ENCODE measurements at regions not wholly inside any gene's neighbourhood (a gene's known extent, or its start where the extent isn't known, plus 50 kb on each side); places are given as distances from the start of the nearest gene placed in this dataset.

GRCh38 chr17:52737071-52737470, 578.6 kb upstream of the CA10 start:
- Mint-ChIP-seq H3K36me3 (ENCODE audit: low read depth) (no peaks in the 10 kb centered on the region), H3K27ac (ENCODE audit: unreplicated experiment) (no peak overlapping the region), H3K4me3 (ENCODE audit: unreplicated experiment) (no peak overlapping the region), H3K4me1 (ENCODE audit: low read depth) (no peaks in the 10 kb centered on the region), H3K27me3 (ENCODE audit: low read depth) (no peaks in the 10 kb centered on the region), H3K9me3 (ENCODE audit: low read depth) (no peaks in the 10 kb centered on the region)
- TF ChIP-seq CTCF (IDR thresholded peaks at IDR 0.05), result no peak
- DNase-seq (ENCODE audit: low spot score), result no peak

GRCh38 chr17:52732841-52733240, 574.3 kb upstream of the CA10 start:
- TF ChIP-seq CTCF (IDR thresholded peaks at IDR 0.05), result no peak
- no peak for DNase-seq (ENCODE audit: low spot score)
- Mint-ChIP-seq H3K36me3 (ENCODE audit: low read depth) (no peaks in the 10 kb centered on the region), H3K4me3 (ENCODE audit: unreplicated experiment) (no peak overlapping the region), H3K9me3 (ENCODE audit: low read depth) (no peaks in the 10 kb centered on the region), H3K4me1 (ENCODE audit: low read depth) (no peaks in the 10 kb centered on the region), H3K27ac (ENCODE audit: unreplicated experiment) (no peak overlapping the region), H3K27me3 (ENCODE audit: low read depth) (no peaks in the 10 kb centered on the region)

GRCh38 chr17:52724578-52724977, 566.1 kb upstream of the CA10 start:
- Mint-ChIP-seq H3K27ac (ENCODE audit: unreplicated experiment) (no peak overlapping the region), H3K36me3 (ENCODE audit: low read depth) (no peaks in the 10 kb centered on the region), H3K9me3 (ENCODE audit: low read depth) (no peaks in the 10 kb centered on the region), H3K27me3 (ENCODE audit: low read depth) (no peaks in the 10 kb centered on the region), H3K4me3 (ENCODE audit: unreplicated experiment) (no peak overlapping the region), H3K4me1 (ENCODE audit: low read depth) (no peaks in the 10 kb centered on the region)
- no peak for TF ChIP-seq CTCF (IDR thresholded peaks at IDR 0.05)
- DNase-seq (ENCODE audit: low spot score), result no peak

GRCh38 chr17:52721910-52722309, 563.4 kb upstream of the CA10 start:
- no peak for DNase-seq (ENCODE audit: low spot score)
- H3K4me3 Mint-ChIP-seq (ENCODE audit: unreplicated experiment), result no peak overlapping the region
- no peak overlapping the region for H3K27ac Mint-ChIP-seq (ENCODE audit: unreplicated experiment)
- no peaks in the 10 kb centered on the region for H3K4me1 Mint-ChIP-seq (ENCODE audit: low read depth)
- H3K36me3 Mint-ChIP-seq (ENCODE audit: low read depth), result no peaks in the 10 kb centered on the region
- no peak for TF ChIP-seq CTCF (IDR thresholded peaks at IDR 0.05)
- no peaks in the 10 kb centered on the region for H3K27me3 Mint-ChIP-seq (ENCODE audit: low read depth)
- H3K9me3 Mint-ChIP-seq (ENCODE audit: low read depth), result no peaks in the 10 kb centered on the region

- no peak for DNase-seq (ENCODE audit: low spot score)
- Mint-ChIP-seq H3K9me3 (ENCODE audit: low read depth) (peaks cover 6% of the 10 kb centered on the region), H3K4me3 (ENCODE audit: unreplicated experiment) (no peak overlapping the region), H3K27me3 (ENCODE audit: low read depth) (no peaks in the 10 kb centered on the region), H3K27ac (ENCODE audit: unreplicated experiment) (no peak overlapping the region), H3K36me3 (ENCODE audit: low read depth) (no peaks in the 10 kb centered on the region), H3K4me1 (ENCODE audit: low read depth) (no peaks in the 10 kb centered on the region)
- no peak for TF ChIP-seq CTCF (IDR thresholded peaks at IDR 0.05)
Observed at GRCh38 chr17:52710363-52710901, 551.9 kb upstream of the CA10 start.

Measured in chondrocyte (in vitro differentiated cells).